Ishikawa (cell line): ENCODE measurements at regions not wholly inside any gene's neighbourhood (a gene's known extent, or its start where the extent isn't known, plus 50 kb on each side); places are given as distances from the start of the nearest gene placed in this dataset.

Source experiments
- CEBPB ChIP-seq: IDR thresholded peaks from 2 replicates; pipeline ENCODE4 v1.6.1; 2012
- CREB1 ChIP-seq: IDR thresholded peaks from 2 replicates; pipeline ENCODE4 v1.6.1; 2012; ENCODE audit warnings: low read depth
- EGR1 ChIP-seq: IDR thresholded peaks from 2 replicates; pipeline ENCODE4 v1.6.1; 2012
- EP300 ChIP-seq: IDR thresholded peaks from 2 replicates; pipeline ENCODE4 v1.6.1; 2012; ENCODE audit warnings: borderline replicate concordance
- FOXM1 ChIP-seq: IDR thresholded peaks from 2 replicates; pipeline ENCODE4 v1.6.1; 2012; ENCODE audit warnings: low read depth, borderline replicate concordance
- NFIC ChIP-seq: IDR thresholded peaks from 2 replicates; pipeline ENCODE4 v1.6.1; 2012
- RAD21 ChIP-seq: IDR thresholded peaks from 2 replicates; pipeline ENCODE4 v1.6.1; 2012; ENCODE audit warnings: low read depth
- TAF1 ChIP-seq: IDR thresholded peaks from 2 replicates; pipeline ENCODE4 v1.6.1; 2012; ENCODE audit warnings: low read depth, mild to moderate bottlenecking
- TCF12 ChIP-seq: IDR thresholded peaks from 2 replicates; pipeline ENCODE4 v1.6.1; 2012; ENCODE audit warnings: low read depth
- TEAD4 ChIP-seq: IDR thresholded peaks from 2 replicates; pipeline ENCODE4 v1.6.1; 2012
- YY1 ChIP-seq: IDR thresholded peaks from 2 replicates; pipeline ENCODE4 v1.6.1; 2012; ENCODE audit warnings: low read depth
- ZBTB7A ChIP-seq: IDR thresholded peaks from 2 replicates; pipeline ENCODE4 v1.6.1; 2012; ENCODE audit warnings: low read depth
- TF ChIP-seq, protein P1 (sequence below): IDR thresholded peaks from 2 replicates; pipeline ENCODE4 v1.6.1; 2012
- TF ChIP-seq, protein P2 (sequence below): IDR thresholded peaks from 2 replicates; pipeline ENCODE4 v1.6.1; 2012
- TF ChIP-seq, protein P3 (sequence below): IDR thresholded peaks from 2 replicates; pipeline ENCODE4 v1.6.1; 2012; ENCODE audit warnings: low read depth, mild to moderate bottlenecking

- no peak for TF ChIP-seq TCF12
- TF ChIP-seq FOXM1 = no peak
- TF ChIP-seq, protein P1, sequence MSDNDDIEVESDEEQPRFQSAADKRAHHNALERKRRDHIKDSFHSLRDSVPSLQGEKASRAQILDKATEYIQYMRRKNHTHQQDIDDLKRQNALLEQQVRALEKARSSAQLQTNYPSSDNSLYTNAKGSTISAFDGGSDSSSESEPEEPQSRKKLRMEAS = no peak
- TF ChIP-seq YY1 = no peak
- TF ChIP-seq ZBTB7A = no peak
- TF ChIP-seq RAD21 = no peak
- TF ChIP-seq TAF1 = no peak
- no peak for TF ChIP-seq EP300
- no peak for TF ChIP-seq CEBPB
- no peak for TF ChIP-seq CREB1
- TF ChIP-seq TEAD4 = no peak
- TF ChIP-seq EGR1 = no peak
- no peak for TF ChIP-seq NFIC
These were observed 82.3 kb downstream of the MAGEE1 start for GRCh38 chrX:76509775-76510174.

- TF ChIP-seq TAF1 (no peak), EP300 (no peak), NFIC (no peak), FOXM1 (no peak), CREB1 (no peak), TEAD4 (no peak)
- TF ChIP-seq, protein P2, sequence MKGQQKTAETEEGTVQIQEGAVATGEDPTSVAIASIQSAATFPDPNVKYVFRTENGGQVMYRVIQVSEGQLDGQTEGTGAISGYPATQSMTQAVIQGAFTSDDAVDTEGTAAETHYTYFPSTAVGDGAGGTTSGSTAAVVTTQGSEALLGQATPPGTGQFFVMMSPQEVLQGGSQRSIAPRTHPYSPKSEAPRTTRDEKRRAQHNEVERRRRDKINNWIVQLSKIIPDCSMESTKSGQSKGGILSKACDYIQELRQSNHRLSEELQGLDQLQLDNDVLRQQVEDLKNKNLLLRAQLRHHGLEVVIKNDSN = no peak
- TF ChIP-seq, protein P1 = no peak
- TF ChIP-seq, protein P3, sequence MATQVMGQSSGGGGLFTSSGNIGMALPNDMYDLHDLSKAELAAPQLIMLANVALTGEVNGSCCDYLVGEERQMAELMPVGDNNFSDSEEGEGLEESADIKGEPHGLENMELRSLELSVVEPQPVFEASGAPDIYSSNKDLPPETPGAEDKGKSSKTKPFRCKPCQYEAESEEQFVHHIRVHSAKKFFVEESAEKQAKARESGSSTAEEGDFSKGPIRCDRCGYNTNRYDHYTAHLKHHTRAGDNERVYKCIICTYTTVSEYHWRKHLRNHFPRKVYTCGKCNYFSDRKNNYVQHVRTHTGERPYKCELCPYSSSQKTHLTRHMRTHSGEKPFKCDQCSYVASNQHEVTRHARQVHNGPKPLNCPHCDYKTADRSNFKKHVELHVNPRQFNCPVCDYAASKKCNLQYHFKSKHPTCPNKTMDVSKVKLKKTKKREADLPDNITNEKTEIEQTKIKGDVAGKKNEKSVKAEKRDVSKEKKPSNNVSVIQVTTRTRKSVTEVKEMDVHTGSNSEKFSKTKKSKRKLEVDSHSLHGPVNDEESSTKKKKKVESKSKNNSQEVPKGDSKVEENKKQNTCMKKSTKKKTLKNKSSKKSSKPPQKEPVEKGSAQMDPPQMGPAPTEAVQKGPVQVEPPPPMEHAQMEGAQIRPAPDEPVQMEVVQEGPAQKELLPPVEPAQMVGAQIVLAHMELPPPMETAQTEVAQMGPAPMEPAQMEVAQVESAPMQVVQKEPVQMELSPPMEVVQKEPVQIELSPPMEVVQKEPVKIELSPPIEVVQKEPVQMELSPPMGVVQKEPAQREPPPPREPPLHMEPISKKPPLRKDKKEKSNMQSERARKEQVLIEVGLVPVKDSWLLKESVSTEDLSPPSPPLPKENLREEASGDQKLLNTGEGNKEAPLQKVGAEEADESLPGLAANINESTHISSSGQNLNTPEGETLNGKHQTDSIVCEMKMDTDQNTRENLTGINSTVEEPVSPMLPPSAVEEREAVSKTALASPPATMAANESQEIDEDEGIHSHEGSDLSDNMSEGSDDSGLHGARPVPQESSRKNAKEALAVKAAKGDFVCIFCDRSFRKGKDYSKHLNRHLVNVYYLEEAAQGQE = no peak
These were observed 90.0 kb downstream of the MAGEE1 start for GRCh38 chrX:76517544-76517943.

GRCh38 chrX:76520273-76521054 lies 93.0 kb downstream of the MAGEE1 start:
- no peak for TF ChIP-seq ZBTB7A
- no peak for TF ChIP-seq EGR1
- TF ChIP-seq CEBPB = no peak
- TF ChIP-seq TCF12 = no peak
- TF ChIP-seq, protein P3 = no peak
- TF ChIP-seq TAF1 = no peak
- TF ChIP-seq, protein P2 = no peak
- no peak for TF ChIP-seq TEAD4
- TF ChIP-seq CREB1 = no peak
- TF ChIP-seq YY1 = no peak
- no peak for TF ChIP-seq NFIC
- TF ChIP-seq RAD21 = no peak
- no peak for TF ChIP-seq EP300
- TF ChIP-seq FOXM1 = no peak
- TF ChIP-seq, protein P1 = no peak

DNA sequence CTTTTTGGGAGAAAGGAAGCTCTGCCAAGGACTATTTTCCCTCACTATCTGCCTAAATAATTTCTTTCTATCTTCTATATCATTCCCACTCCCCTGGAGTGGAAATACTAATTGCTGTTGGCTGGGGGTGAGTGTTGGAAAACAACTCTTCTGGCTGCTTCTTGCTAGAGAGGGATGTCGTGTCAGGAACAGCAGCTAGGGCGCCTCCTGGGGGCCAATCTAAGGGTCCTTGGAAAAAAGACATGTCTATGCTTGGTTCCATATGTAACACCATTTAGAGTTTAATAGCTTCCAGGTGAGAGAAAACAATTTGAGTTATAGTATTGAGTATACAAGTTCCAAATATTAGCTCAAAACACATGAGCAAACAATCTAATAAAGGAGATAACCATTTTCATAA lies 111.3 kb downstream of the MAGEE1 start:
- no peak for TF ChIP-seq ZBTB7A
- no peak for TF ChIP-seq CEBPB
- TF ChIP-seq FOXM1 = no peak
- TF ChIP-seq NFIC = no peak
- TF ChIP-seq TAF1 = no peak

DNA sequence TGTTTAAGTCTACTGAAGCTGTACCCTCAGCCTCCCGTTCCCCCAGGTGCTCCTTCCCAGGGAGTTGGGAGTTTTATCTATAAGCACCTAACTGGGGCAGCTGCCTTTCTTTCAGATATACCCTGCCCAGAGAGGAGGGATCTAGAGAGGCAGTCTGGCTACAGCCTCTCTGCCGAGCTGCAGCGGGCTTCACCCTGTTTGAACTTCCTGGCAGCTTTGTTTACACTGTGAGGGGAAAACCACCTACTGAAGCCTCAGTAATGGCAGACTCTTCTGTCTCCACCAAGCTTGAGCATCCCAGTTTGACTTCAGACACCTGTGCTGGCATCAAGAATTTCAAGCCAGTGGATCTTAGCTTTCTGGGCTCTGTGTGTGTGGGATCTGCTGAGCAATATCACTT lies 122.5 kb downstream of the MAGEE1 start:
- TF ChIP-seq, protein P1 = no peak
- TF ChIP-seq ZBTB7A (no peak), RAD21 (no peak)

DNA sequence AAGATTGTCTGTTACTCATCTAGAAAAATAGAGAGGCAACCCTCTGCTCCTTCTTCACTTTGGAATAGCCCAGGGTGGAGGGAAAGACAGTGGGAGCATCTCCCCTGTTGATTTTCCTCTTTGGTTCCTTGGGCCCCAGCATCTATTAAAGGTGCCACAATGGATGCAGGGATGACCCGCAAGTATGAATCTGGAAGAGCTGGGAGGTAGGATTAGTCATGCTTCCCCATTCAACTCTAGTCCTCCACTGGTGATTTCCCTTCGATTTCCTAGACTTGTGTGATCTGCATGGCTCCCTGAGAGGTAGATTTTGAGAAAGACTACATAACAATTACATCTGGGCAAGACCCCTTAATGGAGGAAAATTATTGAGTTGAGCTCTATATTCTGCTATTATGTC lies 127.8 kb downstream of the MAGEE1 start:
- TF ChIP-seq CREB1 (no peak), FOXM1 (no peak), RAD21 (no peak)
- TF ChIP-seq, protein P1 = no peak
